ENCODE measurements at regions not wholly inside any gene's neighbourhood (a gene's known extent, or its start where the extent isn't known, plus 50 kb on each side); places are given as distances from the start of the nearest gene placed in this dataset.

- TF ChIP-seq CTCF (IDR thresholded peaks at IDR 0.05) (no peak), EZH2 (IDR thresholded peaks at IDR 0.05; ENCODE audit: borderline replicate concordance, insufficient read depth, low read depth, low read length, poor library complexity, severe bottlenecking) (no peak)
Observed at GRCh38 chr5:87150630-87151029, 117.1 kb upstream of the RASA1 start.

Data from B cell (primary cell).